K562 (cell line): ENCODE measurements at regions not wholly inside any gene's neighbourhood (a gene's known extent, or its start where the extent isn't known, plus 50 kb on each side); places are given as distances from the start of the nearest gene placed in this dataset.

Source experiments
- NR1H2 ChIP-seq: sonication (generic); formaldehyde crosslinking; IDR thresholded peaks from 2 replicates; pipeline ENCODE4 v1.4.0; 2020; ENCODE audit warnings: mild to moderate bottlenecking, missing genetic modification reagents
- SP1 ChIP-seq: sonication (generic); formaldehyde crosslinking; IDR thresholded peaks from 2 replicates; pipeline ENCODE4 v1.8.1; 2022; ENCODE audit warnings: mild to moderate bottlenecking, missing genetic modification reagents
- TF ChIP-seq, protein P1 (sequence below), 2 experiments: IDR thresholded peaks; 2 replicates each; pipeline ENCODE4 v1.6.1; 2011; ENCODE audit warnings: borderline replicate concordance in 1 of 2, control low read depth in 1 of 2, low read depth in 1 of 2, low read length in 1 of 2, mild to moderate bottlenecking in 1 of 2, mixed read lengths in 1 of 2, moderate library complexity in 1 of 2; ENCODE audit not compliant: insufficient read depth in 1 of 2, insufficient read length in 1 of 2, poor library complexity in 1 of 2, severe bottlenecking in 1 of 2; ENCODE audit errors: extremely low read depth in 1 of 2
- TF ChIP-seq, protein P2 (sequence below), 3 experiments: IDR thresholded peaks in 2 of 3; conservative IDR thresholded peaks in 1 of 3; 2 replicates each; pipeline ENCODE4 v1.5.1; 2011 to 2012; ENCODE audit warnings: low read length in 3 of 3, mild to moderate bottlenecking in 3 of 3, control low read depth in 2 of 3, improper control_type of control experiment in 1 of 3, inconsistent platforms in 1 of 3, low read depth in 1 of 3, mixed read lengths in 1 of 3, moderate library complexity in 1 of 3; ENCODE audit not compliant: insufficient read depth in 2 of 3
- TF ChIP-seq, protein P3 (sequence below): fragments of 450-650 bp; IDR thresholded peaks from 2 replicates; pipeline ENCODE4 v1.6.1; 2016; ENCODE audit warnings: low read depth

DNA sequence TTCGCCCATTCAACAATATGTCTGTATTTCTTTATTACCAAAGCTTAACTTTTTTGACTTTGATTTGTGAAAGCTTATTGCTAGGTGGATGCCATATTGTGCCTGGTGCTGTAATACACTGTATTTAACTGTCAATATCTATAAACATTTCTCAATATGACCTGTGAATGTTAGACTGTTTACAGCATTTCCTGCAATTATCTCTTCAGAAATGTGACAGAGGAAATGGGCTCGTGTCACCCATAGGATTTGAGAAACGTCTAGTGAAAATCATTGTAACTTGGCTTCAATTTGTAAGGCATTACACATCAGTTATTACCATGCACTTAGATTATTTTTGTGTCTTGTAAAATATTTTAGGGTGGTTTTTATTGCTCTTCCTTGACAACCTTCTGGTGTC, 237.8 kb upstream of the ADGRL2 start:
- TF ChIP-seq NR1H2 (no peak), SP1 (CRISPR knock-in tag) (no peak)
- TF ChIP-seq, protein P1, sequence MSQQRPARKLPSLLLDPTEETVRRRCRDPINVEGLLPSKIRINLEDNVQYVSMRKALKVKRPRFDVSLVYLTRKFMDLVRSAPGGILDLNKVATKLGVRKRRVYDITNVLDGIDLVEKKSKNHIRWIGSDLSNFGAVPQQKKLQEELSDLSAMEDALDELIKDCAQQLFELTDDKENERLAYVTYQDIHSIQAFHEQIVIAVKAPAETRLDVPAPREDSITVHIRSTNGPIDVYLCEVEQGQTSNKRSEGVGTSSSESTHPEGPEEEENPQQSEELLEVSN (IDR thresholded peaks at IDR 0.05; ENCODE audit: borderline replicate concordance in 1 of 2, extremely low read depth in 1 of 2, insufficient read depth in 1 of 2, insufficient read length in 1 of 2, low read depth in 1 of 2, low read length in 1 of 2, poor library complexity in 1 of 2, severe bottlenecking in 1 of 2): no peak
- TF ChIP-seq, protein P2, sequence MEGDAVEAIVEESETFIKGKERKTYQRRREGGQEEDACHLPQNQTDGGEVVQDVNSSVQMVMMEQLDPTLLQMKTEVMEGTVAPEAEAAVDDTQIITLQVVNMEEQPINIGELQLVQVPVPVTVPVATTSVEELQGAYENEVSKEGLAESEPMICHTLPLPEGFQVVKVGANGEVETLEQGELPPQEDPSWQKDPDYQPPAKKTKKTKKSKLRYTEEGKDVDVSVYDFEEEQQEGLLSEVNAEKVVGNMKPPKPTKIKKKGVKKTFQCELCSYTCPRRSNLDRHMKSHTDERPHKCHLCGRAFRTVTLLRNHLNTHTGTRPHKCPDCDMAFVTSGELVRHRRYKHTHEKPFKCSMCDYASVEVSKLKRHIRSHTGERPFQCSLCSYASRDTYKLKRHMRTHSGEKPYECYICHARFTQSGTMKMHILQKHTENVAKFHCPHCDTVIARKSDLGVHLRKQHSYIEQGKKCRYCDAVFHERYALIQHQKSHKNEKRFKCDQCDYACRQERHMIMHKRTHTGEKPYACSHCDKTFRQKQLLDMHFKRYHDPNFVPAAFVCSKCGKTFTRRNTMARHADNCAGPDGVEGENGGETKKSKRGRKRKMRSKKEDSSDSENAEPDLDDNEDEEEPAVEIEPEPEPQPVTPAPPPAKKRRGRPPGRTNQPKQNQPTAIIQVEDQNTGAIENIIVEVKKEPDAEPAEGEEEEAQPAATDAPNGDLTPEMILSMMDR (IDR thresholded peaks at IDR 0.05 in 2 of 3, conservative IDR thresholded peaks at IDR 0.05 in 1 of 3; ENCODE audit: insufficient read depth in 2 of 3, low read depth in 1 of 3, low read length in 3 of 3): no peak
- TF ChIP-seq, protein P3, sequence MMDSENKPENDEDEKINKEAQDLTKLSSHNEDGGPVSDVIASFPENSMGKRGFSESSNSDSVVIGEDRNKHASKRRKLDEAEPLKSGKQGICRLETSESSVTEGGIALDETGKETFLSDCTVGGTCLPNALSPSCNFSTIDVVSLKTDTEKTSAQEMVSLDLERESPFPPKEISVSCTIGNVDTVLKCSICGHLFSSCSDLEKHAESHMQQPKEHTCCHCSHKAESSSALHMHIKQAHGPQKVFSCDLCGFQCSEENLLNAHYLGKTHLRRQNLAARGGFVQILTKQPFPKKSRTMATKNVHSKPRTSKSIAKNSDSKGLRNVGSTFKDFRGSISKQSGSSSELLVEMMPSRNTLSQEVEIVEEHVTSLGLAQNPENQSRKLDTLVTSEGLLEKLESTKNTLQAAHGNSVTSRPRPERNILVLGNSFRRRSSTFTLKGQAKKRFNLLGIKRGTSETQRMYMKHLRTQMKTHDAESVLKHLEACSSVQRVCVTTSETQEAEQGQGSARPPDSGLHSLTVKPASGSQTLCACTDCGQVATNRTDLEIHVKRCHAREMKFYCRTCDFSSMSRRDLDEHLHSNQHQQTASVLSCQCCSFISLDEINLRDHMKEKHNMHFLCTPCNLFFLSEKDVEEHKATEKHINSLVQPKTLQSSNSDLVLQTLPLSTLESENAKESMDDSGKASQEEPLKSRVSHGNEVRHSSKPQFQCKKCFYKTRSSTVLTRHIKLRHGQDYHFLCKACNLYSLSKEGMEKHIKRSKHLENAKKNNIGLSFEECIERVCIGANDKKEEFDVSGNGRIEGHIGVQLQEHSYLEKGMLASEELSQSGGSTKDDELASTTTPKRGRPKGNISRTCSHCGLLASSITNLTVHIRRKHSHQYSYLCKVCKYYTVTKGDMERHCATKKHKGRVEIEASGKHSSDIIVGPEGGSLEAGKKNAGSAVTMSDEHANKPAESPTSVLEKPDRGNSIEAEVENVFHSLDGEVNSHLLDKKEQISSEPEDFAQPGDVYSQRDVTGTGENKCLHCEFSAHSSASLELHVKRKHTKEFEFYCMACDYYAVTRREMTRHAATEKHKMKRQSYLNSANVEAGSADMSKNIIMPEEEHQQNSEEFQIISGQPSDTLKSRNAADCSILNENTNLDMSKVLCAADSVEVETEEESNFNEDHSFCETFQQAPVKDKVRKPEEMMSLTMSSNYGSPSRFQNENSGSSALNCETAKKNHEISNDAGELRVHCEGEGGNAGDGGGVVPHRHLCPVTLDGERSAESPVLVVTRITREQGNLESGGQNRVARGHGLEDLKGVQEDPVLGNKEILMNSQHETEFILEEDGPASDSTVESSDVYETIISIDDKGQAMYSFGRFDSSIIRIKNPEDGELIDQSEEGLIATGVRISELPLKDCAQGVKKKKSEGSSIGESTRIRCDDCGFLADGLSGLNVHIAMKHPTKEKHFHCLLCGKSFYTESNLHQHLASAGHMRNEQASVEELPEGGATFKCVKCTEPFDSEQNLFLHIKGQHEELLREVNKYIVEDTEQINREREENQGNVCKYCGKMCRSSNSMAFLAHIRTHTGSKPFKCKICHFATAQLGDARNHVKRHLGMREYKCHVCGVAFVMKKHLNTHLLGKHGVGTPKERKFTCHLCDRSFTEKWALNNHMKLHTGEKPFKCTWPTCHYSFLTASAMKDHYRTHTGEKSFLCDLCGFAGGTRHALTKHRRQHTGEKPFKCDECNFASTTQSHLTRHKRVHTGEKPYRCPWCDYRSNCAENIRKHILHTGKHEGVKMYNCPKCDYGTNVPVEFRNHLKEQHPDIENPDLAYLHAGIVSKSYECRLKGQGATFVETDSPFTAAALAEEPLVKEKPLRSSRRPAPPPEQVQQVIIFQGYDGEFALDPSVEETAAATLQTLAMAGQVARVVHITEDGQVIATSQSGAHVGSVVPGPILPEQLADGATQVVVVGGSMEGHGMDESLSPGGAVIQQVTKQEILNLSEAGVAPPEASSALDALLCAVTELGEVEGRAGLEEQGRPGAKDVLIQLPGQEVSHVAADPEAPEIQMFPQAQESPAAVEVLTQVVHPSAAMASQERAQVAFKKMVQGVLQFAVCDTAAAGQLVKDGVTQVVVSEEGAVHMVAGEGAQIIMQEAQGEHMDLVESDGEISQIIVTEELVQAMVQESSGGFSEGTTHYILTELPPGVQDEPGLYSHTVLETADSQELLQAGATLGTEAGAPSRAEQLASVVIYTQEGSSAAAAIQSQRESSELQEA: no peak
